ENCODE measurements at regions not wholly inside any gene's neighbourhood (a gene's known extent, or its start where the extent isn't known, plus 50 kb on each side); places are given as distances from the start of the nearest gene placed in this dataset.

- TF ChIP-seq CTCF (IDR thresholded peaks at IDR 0.05 in 8 of 11, conservative IDR thresholded peaks at IDR 0.05 in 3 of 11) (no peak), POLR2A (IDR thresholded peaks at IDR 0.05) (no peak)
These were observed 60.0 kb upstream of the GJA8 start for GRCh38 chr1:147842578-147842977.
